Breast epithelium (tissue), 3 donors: ENCODE measurements at regions not wholly inside any gene's neighbourhood (a gene's known extent, or its start where the extent isn't known, plus 50 kb on each side); places are given as distances from the start of the nearest gene placed in this dataset.

Experiments used
- POLR2A ChIP-seq: fragments of 450-650 bp; IDR thresholded peaks from one replicate; pipeline ENCODE4 v1.6.1; 2016; ENCODE audit warnings: antibody characterized with exemption, mild to moderate bottlenecking, moderate library complexity
- TF ChIP-seq, protein P1 (sequence below), 3 donors: fragments of 450-650 bp; IDR thresholded peaks; one replicate each; pipeline ENCODE4 v1.5.1; 2016 to 2017; ENCODE audit warnings: antibody characterized with exemption in 3 of 3, mild to moderate bottlenecking in 3 of 3, moderate library complexity in 3 of 3

DNA sequence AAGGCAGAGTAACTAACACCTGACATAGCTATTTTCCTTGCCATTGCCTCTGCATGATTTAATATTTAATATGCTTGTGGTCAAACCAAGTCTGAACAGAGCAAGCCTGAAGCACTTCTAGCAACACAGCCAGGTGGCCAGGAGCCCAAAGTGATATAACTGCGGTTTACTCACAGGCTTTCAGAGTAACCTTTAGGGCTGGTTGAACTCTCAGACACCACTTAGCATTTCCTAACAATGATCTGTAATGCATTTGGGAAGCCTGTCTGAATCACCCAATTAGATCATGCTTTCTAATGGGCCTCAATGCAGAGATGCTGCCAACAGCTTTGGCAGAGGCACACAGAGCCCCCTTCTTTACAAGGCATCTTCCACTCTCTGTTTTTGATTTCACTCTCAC is 96.1 kb downstream of the FDX1 start:
- TF ChIP-seq POLR2A: no peak
- TF ChIP-seq, protein P1, sequence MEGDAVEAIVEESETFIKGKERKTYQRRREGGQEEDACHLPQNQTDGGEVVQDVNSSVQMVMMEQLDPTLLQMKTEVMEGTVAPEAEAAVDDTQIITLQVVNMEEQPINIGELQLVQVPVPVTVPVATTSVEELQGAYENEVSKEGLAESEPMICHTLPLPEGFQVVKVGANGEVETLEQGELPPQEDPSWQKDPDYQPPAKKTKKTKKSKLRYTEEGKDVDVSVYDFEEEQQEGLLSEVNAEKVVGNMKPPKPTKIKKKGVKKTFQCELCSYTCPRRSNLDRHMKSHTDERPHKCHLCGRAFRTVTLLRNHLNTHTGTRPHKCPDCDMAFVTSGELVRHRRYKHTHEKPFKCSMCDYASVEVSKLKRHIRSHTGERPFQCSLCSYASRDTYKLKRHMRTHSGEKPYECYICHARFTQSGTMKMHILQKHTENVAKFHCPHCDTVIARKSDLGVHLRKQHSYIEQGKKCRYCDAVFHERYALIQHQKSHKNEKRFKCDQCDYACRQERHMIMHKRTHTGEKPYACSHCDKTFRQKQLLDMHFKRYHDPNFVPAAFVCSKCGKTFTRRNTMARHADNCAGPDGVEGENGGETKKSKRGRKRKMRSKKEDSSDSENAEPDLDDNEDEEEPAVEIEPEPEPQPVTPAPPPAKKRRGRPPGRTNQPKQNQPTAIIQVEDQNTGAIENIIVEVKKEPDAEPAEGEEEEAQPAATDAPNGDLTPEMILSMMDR (IDR thresholded peaks at IDR 0.05): no peak
